ENCODE measurements at regions not wholly inside any gene's neighbourhood (a gene's known extent, or its start where the extent isn't known, plus 50 kb on each side); places are given as distances from the start of the nearest gene placed in this dataset.

DNA sequence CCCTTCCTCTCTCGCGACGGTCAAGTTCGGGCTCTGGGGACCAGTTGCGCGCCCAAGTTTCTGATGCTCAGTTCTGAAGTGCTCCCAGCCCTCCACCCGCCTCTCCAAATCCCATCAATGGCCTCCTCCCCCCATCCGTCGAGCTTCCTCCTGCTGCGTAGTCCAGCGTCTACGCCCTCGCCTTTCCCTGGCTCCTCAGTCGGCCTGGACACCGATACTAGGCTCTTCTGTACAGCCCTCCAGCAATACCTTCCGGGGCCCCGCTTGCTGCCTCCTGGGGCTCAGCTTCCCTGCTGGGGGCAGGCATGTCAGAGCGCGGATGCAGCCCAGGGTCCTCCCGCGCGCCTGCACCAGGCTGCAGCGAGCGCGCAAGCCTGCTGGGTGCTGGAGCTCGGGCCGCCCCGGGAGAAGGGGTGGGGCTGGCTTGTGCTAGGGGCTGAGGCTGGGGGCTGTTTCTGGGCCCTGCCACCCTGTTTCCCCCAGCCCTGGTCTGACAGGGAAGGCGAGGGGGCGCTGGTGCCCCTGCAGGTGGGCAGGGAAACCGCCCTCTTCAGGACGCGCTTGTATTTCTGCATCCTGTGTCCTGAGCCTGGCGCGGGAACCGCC, 353.3 kb upstream of the SUCLG2 start:
- Histone ChIP-seq H3K9me3 (no peaks in the 10 kb centered on the region), H3K36me3 (ENCODE audit: control insufficient read depth, insufficient read depth, low read length) (no peaks in the 10 kb centered on the region), H3K4me1 (no peaks in the 10 kb centered on the region), H3K27me3 (replicated peaks; ENCODE audit: control insufficient read depth, insufficient read depth, low read length) (no peaks in the 10 kb centered on the region; the same call in 1 of the 2 replicates), H3K4me3 (ENCODE audit: low read depth, low read length) (no peak overlapping the region)
- Mint-ChIP-seq H3K4me1 (ENCODE audit: low read depth, unreplicated experiment) (no peaks in the 10 kb centered on the region), H3K27me3 (ENCODE audit: insufficient read depth, unreplicated experiment) (peaks cover 12% of the 10 kb centered on the region), H3K36me3 (ENCODE audit: insufficient read depth, unreplicated experiment) (no peaks in the 10 kb centered on the region), H3K4me3 (ENCODE audit: unreplicated experiment) (no peak overlapping the region), H3K27ac (ENCODE audit: unreplicated experiment) (no peak overlapping the region), H3K9me3 (ENCODE audit: unreplicated experiment) (no peaks in the 10 kb centered on the region)
- no TSS peak for BruUV-seq (replicated peaks)
- intact Hi-C loops (cut with micrococcal nuclease; ENCODE audit: unreplicated experiment): no loop called here
- POLR2A ChIA-PET: no interaction called here
- TF ChIP-seq, protein P1, sequence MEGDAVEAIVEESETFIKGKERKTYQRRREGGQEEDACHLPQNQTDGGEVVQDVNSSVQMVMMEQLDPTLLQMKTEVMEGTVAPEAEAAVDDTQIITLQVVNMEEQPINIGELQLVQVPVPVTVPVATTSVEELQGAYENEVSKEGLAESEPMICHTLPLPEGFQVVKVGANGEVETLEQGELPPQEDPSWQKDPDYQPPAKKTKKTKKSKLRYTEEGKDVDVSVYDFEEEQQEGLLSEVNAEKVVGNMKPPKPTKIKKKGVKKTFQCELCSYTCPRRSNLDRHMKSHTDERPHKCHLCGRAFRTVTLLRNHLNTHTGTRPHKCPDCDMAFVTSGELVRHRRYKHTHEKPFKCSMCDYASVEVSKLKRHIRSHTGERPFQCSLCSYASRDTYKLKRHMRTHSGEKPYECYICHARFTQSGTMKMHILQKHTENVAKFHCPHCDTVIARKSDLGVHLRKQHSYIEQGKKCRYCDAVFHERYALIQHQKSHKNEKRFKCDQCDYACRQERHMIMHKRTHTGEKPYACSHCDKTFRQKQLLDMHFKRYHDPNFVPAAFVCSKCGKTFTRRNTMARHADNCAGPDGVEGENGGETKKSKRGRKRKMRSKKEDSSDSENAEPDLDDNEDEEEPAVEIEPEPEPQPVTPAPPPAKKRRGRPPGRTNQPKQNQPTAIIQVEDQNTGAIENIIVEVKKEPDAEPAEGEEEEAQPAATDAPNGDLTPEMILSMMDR (IDR thresholded peaks at IDR 0.05; ENCODE audit: insufficient read depth in 1 of 2, low read depth in 1 of 2, low read length in 1 of 2, severe bottlenecking in 1 of 2, unreplicated experiment in 1 of 2): no peak
- CTCF ChIA-PET: no interaction called here
- DNase-seq: no peak

DNA sequence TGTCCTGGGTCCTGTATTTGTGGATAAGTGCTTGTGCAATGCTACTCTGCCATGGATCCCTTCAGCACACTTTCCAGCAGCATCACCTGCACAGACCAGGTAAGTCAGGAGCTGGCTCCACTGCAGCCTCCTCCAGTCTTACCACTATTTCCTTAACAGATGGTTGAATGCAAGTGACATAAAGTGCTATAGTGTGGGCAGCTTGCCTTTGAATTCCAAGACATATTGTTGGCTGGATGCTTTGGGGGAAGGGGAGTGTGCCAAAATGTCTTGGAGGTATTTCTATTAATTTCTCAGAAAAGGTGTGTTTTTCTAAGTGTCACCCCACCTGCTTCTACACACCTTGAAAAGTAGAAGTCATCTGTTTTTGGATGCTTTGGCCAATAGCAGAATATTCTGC, 352.2 kb upstream of the SUCLG2 start:
- DNase-seq: no peak
- CTCF ChIA-PET: no interaction called here
- TF ChIP-seq, protein P1 (IDR thresholded peaks at IDR 0.05; ENCODE audit: insufficient read depth in 1 of 2, low read depth in 1 of 2, low read length in 1 of 2, severe bottlenecking in 1 of 2, unreplicated experiment in 1 of 2): no peak
- intact Hi-C loops (cut with micrococcal nuclease; ENCODE audit: unreplicated experiment): no loop called here
- Histone ChIP-seq H3K27me3 (replicated peaks; ENCODE audit: control insufficient read depth, insufficient read depth, low read length) (no peaks in the 10 kb centered on the region; the same call in 1 of the 2 replicates), H3K4me1 (no peaks in the 10 kb centered on the region), H3K4me3 (ENCODE audit: low read depth, low read length) (no peak overlapping the region), H3K9me3 (no peaks in the 10 kb centered on the region), H3K36me3 (ENCODE audit: control insufficient read depth, insufficient read depth, low read length) (no peaks in the 10 kb centered on the region)
- POLR2A ChIA-PET: no interaction called here
- Mint-ChIP-seq H3K27me3 (ENCODE audit: insufficient read depth, unreplicated experiment) (peaks cover 12% of the 10 kb centered on the region), H3K4me3 (ENCODE audit: unreplicated experiment) (no peak overlapping the region), H3K9me3 (ENCODE audit: unreplicated experiment) (no peaks in the 10 kb centered on the region), H3K36me3 (ENCODE audit: insufficient read depth, unreplicated experiment) (no peaks in the 10 kb centered on the region), H3K4me1 (ENCODE audit: low read depth, unreplicated experiment) (no peaks in the 10 kb centered on the region), H3K27ac (ENCODE audit: unreplicated experiment) (no peak overlapping the region)
- BruUV-seq (replicated peaks): no TSS peak

DNA sequence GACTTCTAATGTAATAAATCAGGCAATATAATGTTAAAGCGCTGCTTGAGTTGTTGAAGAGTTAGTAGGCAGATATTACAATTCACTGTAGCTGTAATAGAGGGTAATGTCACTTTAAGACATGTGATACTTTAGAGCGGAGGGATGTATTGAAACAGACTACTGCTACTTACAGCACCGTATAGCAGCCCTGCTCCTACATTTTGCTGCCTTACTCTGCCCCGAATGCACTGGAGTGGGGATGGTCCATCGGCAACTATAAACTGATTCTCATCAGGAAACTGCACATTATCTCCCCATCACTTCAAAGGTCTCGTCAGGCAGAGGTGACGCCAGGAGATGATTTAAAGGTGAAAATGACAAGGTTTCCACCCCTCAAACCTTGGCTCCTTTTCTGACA, 349.7 kb upstream of the SUCLG2 start:
- no TSS peak for BruUV-seq (replicated peaks)
- no peaks in the 10 kb centered on the region for H3K4me1 Mint-ChIP-seq (ENCODE audit: low read depth, unreplicated experiment)
- no peak overlapping the region for H3K4me3 Mint-ChIP-seq (ENCODE audit: unreplicated experiment)

More for the DNA sequence above, 349.7 kb upstream of the SUCLG2 start:
- Mint-ChIP-seq H3K9me3 (ENCODE audit: unreplicated experiment) (no peaks in the 10 kb centered on the region), H3K27ac (ENCODE audit: unreplicated experiment) (no peak overlapping the region), H3K27me3 (ENCODE audit: insufficient read depth, unreplicated experiment) (peaks cover 16% of the 10 kb centered on the region), H3K36me3 (ENCODE audit: insufficient read depth, unreplicated experiment) (no peaks in the 10 kb centered on the region)
- ChIA-PET POLR2A (no interaction called here), CTCF (no interaction called here)
- DNase-seq: no peak
- Histone ChIP-seq H3K4me1 (no peaks in the 10 kb centered on the region), H3K4me3 (ENCODE audit: low read depth, low read length) (no peak overlapping the region), H3K36me3 (ENCODE audit: control insufficient read depth, insufficient read depth, low read length) (no peaks in the 10 kb centered on the region), H3K27me3 (replicated peaks; ENCODE audit: control insufficient read depth, insufficient read depth, low read length) (no peaks in the 10 kb centered on the region; the same call in 1 of the 2 replicates), H3K9me3 (no peaks in the 10 kb centered on the region)
- intact Hi-C loops (cut with micrococcal nuclease; ENCODE audit: unreplicated experiment): no loop called here
- TF ChIP-seq, protein P1 (IDR thresholded peaks at IDR 0.05; ENCODE audit: insufficient read depth in 1 of 2, low read depth in 1 of 2, low read length in 1 of 2, severe bottlenecking in 1 of 2, unreplicated experiment in 1 of 2): no peak
